Endothelial cell of umbilical vein (primary cell): ENCODE measurements at regions not wholly inside any gene's neighbourhood (a gene's known extent, or its start where the extent isn't known, plus 50 kb on each side); places are given as distances from the start of the nearest gene placed in this dataset.

Source experiments
- BruUV-seq: library from RNA; stranded (reverse); fragments of 400-500 nt; replicated peaks from 2 replicates; lab custom pipeline; 2021; lab: Mats Ljungman, UMichigan
- CTCF ChIA-PET: fragments of 300-600, 350-600 bp; sonication (Branson Sonifier 250); formaldehyde crosslinking; loops from one replicate; lab custom pipeline; 2021; ENCODE audit warnings: antibody characterized with exemption, inconsistent platforms; lab: Charles Lee
- POLR2A ChIA-PET: fragments of 300-600, 350-600 bp; sonication (Branson Sonifier 250); formaldehyde crosslinking; loops from one replicate; lab custom pipeline; 2021; ENCODE audit warnings: antibody characterized with exemption, inconsistent platforms; lab: Charles Lee
- DNase-seq: peaks from one replicate; pipeline ENCODE4 v3.0.0-alpha.2; 2011; ENCODE audit warnings: low read depth, low spot score
- FAIRE-seq: peaks from 2 replicates; lab custom pipeline; 2011; peaks lifted over from hg19 to GRCh38; lab: Jason Lieb, UNC
- H2AFZ ChIP-seq: 2 replicates; pipeline ENCODE4 v1.6.0; 2012; ENCODE audit warnings: low read depth, low read length, control low read depth, inconsistent platforms
- H3K27ac ChIP-seq: 2 replicates; pipeline ENCODE4 v1.5.1; 2011; ENCODE audit warnings: low read depth, mild to moderate bottlenecking, control low read depth, low read length, moderate library complexity; ENCODE audit not compliant: insufficient read depth
- H3K27me3 ChIP-seq, 2 experiments: 2 replicates each; pipeline versions ENCODE4 v1.6.0 to v1.6.1; 2011; ENCODE audit warnings: low read length in 2 of 2, mixed read lengths in 1 of 2; ENCODE audit not compliant: control insufficient read depth in 2 of 2, insufficient read depth in 2 of 2
- H3K36me3 ChIP-seq, 2 experiments: 2 replicates in 1 of 2; 3 replicates in 1 of 2; pipeline ENCODE4 v1.5.1; 2011; ENCODE audit warnings: low read length in 2 of 2, mild to moderate bottlenecking in 1 of 2, moderate library complexity in 1 of 2; ENCODE audit not compliant: control insufficient read depth in 2 of 2, insufficient read depth in 2 of 2; ENCODE audit errors: extremely low read depth in 1 of 2
- H3K4me1 ChIP-seq: 3 replicates; pipeline ENCODE4 v1.5.1; 2011; ENCODE audit warnings: mild to moderate bottlenecking, low read length; ENCODE audit not compliant: control insufficient read depth, insufficient read depth; ENCODE audit errors: extremely low read depth
- H3K4me2 ChIP-seq: 2 replicates; pipeline ENCODE4 v1.6.1; 2011; ENCODE audit warnings: low read length, control low read depth, mixed read lengths; ENCODE audit not compliant: insufficient read depth
- H3K4me3 ChIP-seq, 3 experiments: fragments of 200-600 bp in 1 of 3; sonication (generic), shearing (Covaris generic) in 1 of 3; replicated peaks in 1 of 3; 2 replicates each; pipeline ENCODE4 v1.5.1; 2011 to 2016; ENCODE audit warnings: control low read depth in 3 of 3, low read length in 3 of 3, mild to moderate bottlenecking in 2 of 3, inconsistent platforms in 1 of 3, low read depth in 1 of 3, moderate library complexity in 1 of 3; ENCODE audit not compliant: insufficient read depth in 1 of 3
- H3K79me2 ChIP-seq: 2 replicates; pipeline ENCODE4 v1.6.0; 2012; ENCODE audit warnings: low read length, inconsistent platforms; ENCODE audit not compliant: control insufficient read depth, insufficient read depth
- H3K9ac ChIP-seq: replicated peaks from 2 replicates; pipeline ENCODE3; 2011; ENCODE audit warnings: low read length, control low read depth; ENCODE audit not compliant: insufficient read depth; ENCODE audit errors: extremely low read depth
- H3K9me1 ChIP-seq: replicated peaks from 3 replicates; pipeline ENCODE4 v1.6.0; 2011; ENCODE audit warnings: mild to moderate bottlenecking, low read length; ENCODE audit not compliant: control insufficient read depth, insufficient read depth; ENCODE audit errors: extremely low read depth
- H3K9me3 ChIP-seq: replicated peaks from 2 replicates; pipeline ENCODE4 v1.5.1; 2012; ENCODE audit warnings: low read length, inconsistent platforms; ENCODE audit not compliant: control insufficient read depth, insufficient read depth
- H4K20me1 ChIP-seq: replicated peaks from 2 replicates; pipeline ENCODE3; 2011; ENCODE audit warnings: mild to moderate bottlenecking, low read length; ENCODE audit not compliant: control insufficient read depth, insufficient read depth; ENCODE audit errors: extremely low read depth
- CTCF ChIP-seq, 2 donors: IDR thresholded peaks; 1 replicate in 1 of 2; 2 replicates in 1 of 2; pipeline ENCODE4 v1.5.1; 2011; ENCODE audit warnings: low read length in 2 of 2, mild to moderate bottlenecking in 2 of 2, moderate library complexity in 2 of 2, control low read depth in 1 of 2, inconsistent platforms in 1 of 2, low read depth in 1 of 2; ENCODE audit not compliant: insufficient read depth in 1 of 2; ENCODE audit errors: extremely low read depth in 1 of 2
- EZH2 ChIP-seq: IDR thresholded peaks from 2 replicates; pipeline ENCODE4 v1.6.1; 2012; ENCODE audit warnings: borderline replicate concordance, low read depth, mild to moderate bottlenecking, moderate library complexity, low read length, inconsistent platforms; ENCODE audit not compliant: severe bottlenecking
- FOS ChIP-seq: IDR thresholded peaks from 2 replicates; pipeline ENCODE4 v1.6.1; 2011; ENCODE audit warnings: mild to moderate bottlenecking, low read length, moderate library complexity, borderline replicate concordance; ENCODE audit not compliant: insufficient read depth
- GATA2 ChIP-seq: IDR thresholded peaks from 2 replicates; pipeline ENCODE4 v1.7.0; 2011; ENCODE audit warnings: low read depth, mild to moderate bottlenecking, moderate library complexity, mixed read lengths, low read length; ENCODE audit not compliant: insufficient read length, insufficient read depth
- JUN ChIP-seq: IDR thresholded peaks from 2 replicates; pipeline ENCODE4 v1.6.1; 2011; ENCODE audit warnings: borderline replicate concordance, low read depth; ENCODE audit not compliant: insufficient read length, insufficient read depth
- MYC ChIP-seq: IDR thresholded peaks from one replicate; pipeline ENCODE4 v1.6.1; 2011; ENCODE audit warnings: mild to moderate bottlenecking, low read depth, low read length
- POLR2A ChIP-seq: IDR thresholded peaks from 2 replicates; pipeline ENCODE4 v1.6.1; 2012; ENCODE audit warnings: low read depth, mild to moderate bottlenecking, control low read depth, low read length
- POLR2AphosphoS5 ChIP-seq: IDR thresholded peaks from 2 replicates; pipeline ENCODE4 v1.6.1; 2012; ENCODE audit warnings: low read depth, mild to moderate bottlenecking, control low read depth, low read length, moderate library complexity; ENCODE audit not compliant: insufficient read depth
- dilution Hi-C: fragments of 300-500 bp; cut with MboI; formaldehyde crosslinking; loops from one replicate; pipeline ENCODE4 v1.15.0; 2019; ENCODE audit warnings: low sequenced_read_pairs; ENCODE audit not compliant: extremely low pct_ligation_motif_present
- intact Hi-C: fragments of 100-400 bp; cut with micrococcal nuclease; formaldehyde crosslinking; loops from one replicate; pipeline ENCODE4 v1.10.0; 2022
- TF ChIP-seq, protein P1 (sequence below): IDR thresholded peaks from 2 replicates; pipeline ENCODE4 v1.6.1; 2011; ENCODE audit not compliant: insufficient read depth, insufficient read length

GRCh38 chr6:95795927-95796326, 218.6 kb downstream of the MANEA start:
- H2AFZ ChIP-seq, result no peak overlapping the region
- no peaks in the 10 kb centered on the region for H3K4me1 ChIP-seq
- no peak overlapping the region for H3K4me2 ChIP-seq
- no peaks in the 10 kb centered on the region for H4K20me1 ChIP-seq
- H3K4me3 ChIP-seq, result no peak overlapping the region
- no peak overlapping the region for H3K27ac ChIP-seq
- peaks cover 4% of the 10 kb centered on the region for H3K9me3 ChIP-seq
- dilution Hi-C loops (no loop called here), intact Hi-C loops (no loop called here)
- no peaks in the 10 kb centered on the region for H3K27me3 ChIP-seq
- no peaks in the 10 kb centered on the region for H3K79me2 ChIP-seq
- DNase-seq (no peak), FAIRE-seq (no peak)
- no peaks in the 10 kb centered on the region for H3K9me1 ChIP-seq
- H3K9ac ChIP-seq, result no peak overlapping the region
- CTCF ChIA-PET, result no interaction called here
- TF ChIP-seq EZH2, result no peak
- no peak for TF ChIP-seq CTCF (IDR thresholded peaks at IDR 0.05; ENCODE audit: extremely low read depth in 1 of 2, insufficient read depth in 1 of 2, low read depth in 1 of 2, low read length in 2 of 2)
- no peak for TF ChIP-seq JUN
- TF ChIP-seq POLR2AphosphoS5, result no peak
- no peak for TF ChIP-seq MYC
- TF ChIP-seq, protein P1, sequence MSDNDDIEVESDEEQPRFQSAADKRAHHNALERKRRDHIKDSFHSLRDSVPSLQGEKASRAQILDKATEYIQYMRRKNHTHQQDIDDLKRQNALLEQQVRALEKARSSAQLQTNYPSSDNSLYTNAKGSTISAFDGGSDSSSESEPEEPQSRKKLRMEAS, result no peak
- TF ChIP-seq FOS, result no peak
- no peak for TF ChIP-seq GATA2
- TF ChIP-seq POLR2A, result no peak
- H3K36me3 ChIP-seq, result no peaks in the 10 kb centered on the region
- POLR2A ChIA-PET, result no interaction called here
- BruUV-seq, result no TSS peak
